AG09319 (cell line): ENCODE measurements at regions not wholly inside any gene's neighbourhood (a gene's known extent, or its start where the extent isn't known, plus 50 kb on each side); places are given as distances from the start of the nearest gene placed in this dataset.
"Not testable (repeated sequence)": the region's sequence is repeated elsewhere in the genome, so short reads cannot be mapped to it uniquely, and the experiment has no call there.

Experiments
- DNase-seq: peaks from one replicate; pipeline ENCODE4 v3.0.0-alpha.2; 2010; ENCODE audit warnings: low read depth; ENCODE audit errors: extremely low read depth
- CTCF ChIP-seq: IDR thresholded peaks from 2 replicates; pipeline ENCODE4 v1.5.1; 2011; ENCODE audit warnings: low read depth, mild to moderate bottlenecking, inconsistent platforms, low read length, moderate library complexity

- no peak for DNase-seq
- no peak for TF ChIP-seq CTCF
These were observed 132.4 kb upstream of the RGS6 start for GRCh38 chr14:71799841-71800240.

GRCh38 chr14:71800878-71801277, 131.4 kb upstream of the RGS6 start:
- no peak for DNase-seq
- TF ChIP-seq CTCF, result no peak

- no peak for TF ChIP-seq CTCF
- no peak for DNase-seq
These were observed 128.5 kb upstream of the RGS6 start for GRCh38 chr14:71803539-71804260.

- no peak for DNase-seq
- no peak for TF ChIP-seq CTCF
These were observed 127.2 kb upstream of the RGS6 start for GRCh38 chr14:71804992-71805391.

GRCh38 chr14:71807049-71807448, 125.2 kb upstream of the RGS6 start:
- not testable (repeated sequence) for DNase-seq

GRCh38 chr14:71810800-71811199, 121.4 kb upstream of the RGS6 start:
- DNase-seq, result not testable (repeated sequence)

- TF ChIP-seq CTCF, result no peak
- DNase-seq, result no peak
These were observed 119.5 kb upstream of the RGS6 start for GRCh38 chr14:71812693-71813092.

GRCh38 chr14:71815110-71815509, 117.1 kb upstream of the RGS6 start:
- TF ChIP-seq CTCF, result no peak
- DNase-seq, result no peak
